DOHH2 (cell line): ENCODE measurements at regions not wholly inside any gene's neighbourhood (a gene's known extent, or its start where the extent isn't known, plus 50 kb on each side); places are given as distances from the start of the nearest gene placed in this dataset.

ENCODE experiments used
- H3F3A ChIP-seq: fragments of 200-600 bp; sonication (generic), shearing (Covaris generic); 2 replicates; pipeline ENCODE4 v1.6.0; 2016; ENCODE audit warnings: antibody characterized with exemption, mild to moderate bottlenecking; ENCODE audit not compliant: control insufficient read depth, insufficient read depth
- H3K27ac ChIP-seq: fragments of 200-600 bp; sonication (generic); 2 replicates; pipeline ENCODE4 v1.5.1; 2014; ENCODE audit warnings: low read depth, mild to moderate bottlenecking, low read length, moderate library complexity
- H3K27me3 ChIP-seq: fragments of 200-600 bp; sonication (generic); 2 replicates; pipeline ENCODE4 v1.6.1; 2014; ENCODE audit warnings: mild to moderate bottlenecking, low read length, mixed read lengths; ENCODE audit not compliant: control insufficient read depth
- H3K36me3 ChIP-seq: fragments of 200-600 bp; sonication (generic); 2 replicates; pipeline ENCODE4 v1.6.1; 2014; ENCODE audit warnings: mild to moderate bottlenecking, low read length, moderate library complexity, mixed read lengths; ENCODE audit not compliant: control insufficient read depth
- H3K4me1 ChIP-seq: fragments of 200-600 bp; sonication (generic); 2 replicates; pipeline ENCODE4 v1.6.1; 2014; ENCODE audit warnings: mild to moderate bottlenecking, low read length, mixed read lengths; ENCODE audit not compliant: control insufficient read depth
- H3K4me2 ChIP-seq: fragments of 200-600 bp; sonication (generic); 2 replicates; pipeline ENCODE4 v1.6.0; 2014; ENCODE audit warnings: mild to moderate bottlenecking, low read length, moderate library complexity
- H3K4me3 ChIP-seq: fragments of 200-600 bp; sonication (generic); 2 replicates; pipeline ENCODE4 v1.5.1; 2014; ENCODE audit warnings: mild to moderate bottlenecking, low read length, mixed read lengths
- H3K79me2 ChIP-seq: fragments of 200-600 bp; sonication (generic); 2 replicates; pipeline ENCODE4 v1.6.1; 2014; ENCODE audit warnings: mild to moderate bottlenecking, low read length, mixed read lengths; ENCODE audit not compliant: control insufficient read depth
- H3K9me2 ChIP-seq: fragments of 200-600 bp; sonication (generic); replicated peaks from 2 replicates; pipeline ENCODE4 v1.6.1; 2014; ENCODE audit warnings: mild to moderate bottlenecking, low read length, mixed read lengths; ENCODE audit not compliant: control insufficient read depth
- H3K9me3 ChIP-seq: fragments of 200-600 bp; sonication (generic); 2 replicates; pipeline ENCODE4 v1.6.1; 2014; ENCODE audit warnings: antibody characterized with exemption, low read length, mixed read lengths; ENCODE audit not compliant: control insufficient read depth, insufficient read depth
- H4K20me1 ChIP-seq: fragments of 200-600 bp; sonication (generic); 2 replicates; pipeline ENCODE4 v1.6.0; 2014; ENCODE audit warnings: low read depth, mild to moderate bottlenecking, antibody characterized with exemption, low read length, moderate library complexity; ENCODE audit not compliant: control insufficient read depth, insufficient read depth
- EZH2phosphoT487 ChIP-seq: fragments of 200-600 bp; sonication (generic); IDR thresholded peaks from 2 replicates; pipeline ENCODE4 v1.6.1; 2017; ENCODE audit warnings: borderline replicate concordance, mild to moderate bottlenecking, antibody characterized with exemption, low read length, moderate library complexity, mixed read lengths
- TF ChIP-seq, protein P1 (sequence below): fragments of 200-600 bp; sonication (generic); IDR thresholded peaks from one replicate; pipeline ENCODE4 v1.5.1; 2014; ENCODE audit warnings: antibody characterized with exemption, mild to moderate bottlenecking, low read depth, low read length; ENCODE audit not compliant: poor library complexity, severe bottlenecking

DNA sequence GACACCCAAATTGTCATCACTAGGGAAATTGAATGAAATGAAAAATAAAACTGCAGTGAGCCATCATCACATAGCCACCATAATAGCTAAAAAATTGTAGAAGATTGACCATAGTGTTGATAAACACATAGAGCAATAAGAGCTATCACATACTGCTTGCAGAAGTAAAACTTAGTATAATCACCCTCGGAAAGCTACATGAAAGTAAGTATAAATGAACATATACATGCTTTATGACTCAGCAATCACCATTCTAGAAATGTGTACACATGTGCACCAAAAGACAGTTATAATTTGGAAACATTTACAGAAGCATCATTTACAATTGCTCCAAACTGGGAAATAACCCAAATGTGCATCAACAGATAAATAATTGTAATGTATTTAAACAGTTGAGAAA, 153.1 kb upstream of the LRRC7 start:
- no peaks in the 10 kb centered on the region for H3K36me3 ChIP-seq
- H3K4me2 ChIP-seq: no peak overlapping the region
- no peak overlapping the region for H3K4me3 ChIP-seq
- TF ChIP-seq, protein P1, sequence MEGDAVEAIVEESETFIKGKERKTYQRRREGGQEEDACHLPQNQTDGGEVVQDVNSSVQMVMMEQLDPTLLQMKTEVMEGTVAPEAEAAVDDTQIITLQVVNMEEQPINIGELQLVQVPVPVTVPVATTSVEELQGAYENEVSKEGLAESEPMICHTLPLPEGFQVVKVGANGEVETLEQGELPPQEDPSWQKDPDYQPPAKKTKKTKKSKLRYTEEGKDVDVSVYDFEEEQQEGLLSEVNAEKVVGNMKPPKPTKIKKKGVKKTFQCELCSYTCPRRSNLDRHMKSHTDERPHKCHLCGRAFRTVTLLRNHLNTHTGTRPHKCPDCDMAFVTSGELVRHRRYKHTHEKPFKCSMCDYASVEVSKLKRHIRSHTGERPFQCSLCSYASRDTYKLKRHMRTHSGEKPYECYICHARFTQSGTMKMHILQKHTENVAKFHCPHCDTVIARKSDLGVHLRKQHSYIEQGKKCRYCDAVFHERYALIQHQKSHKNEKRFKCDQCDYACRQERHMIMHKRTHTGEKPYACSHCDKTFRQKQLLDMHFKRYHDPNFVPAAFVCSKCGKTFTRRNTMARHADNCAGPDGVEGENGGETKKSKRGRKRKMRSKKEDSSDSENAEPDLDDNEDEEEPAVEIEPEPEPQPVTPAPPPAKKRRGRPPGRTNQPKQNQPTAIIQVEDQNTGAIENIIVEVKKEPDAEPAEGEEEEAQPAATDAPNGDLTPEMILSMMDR: no peak
- no peak for TF ChIP-seq EZH2phosphoT487
- no peak overlapping the region for H3K27ac ChIP-seq
- no peaks in the 10 kb centered on the region for H4K20me1 ChIP-seq
- H3K9me3 ChIP-seq: no peaks in the 10 kb centered on the region
- no peaks in the 10 kb centered on the region for H3K79me2 ChIP-seq
- H3K9me2 ChIP-seq: no peaks in the 10 kb centered on the region
- no peaks in the 10 kb centered on the region for H3K4me1 ChIP-seq
- H3F3A ChIP-seq: no peaks in the 10 kb centered on the region
- H3K27me3 ChIP-seq: no peaks in the 10 kb centered on the region

DNA sequence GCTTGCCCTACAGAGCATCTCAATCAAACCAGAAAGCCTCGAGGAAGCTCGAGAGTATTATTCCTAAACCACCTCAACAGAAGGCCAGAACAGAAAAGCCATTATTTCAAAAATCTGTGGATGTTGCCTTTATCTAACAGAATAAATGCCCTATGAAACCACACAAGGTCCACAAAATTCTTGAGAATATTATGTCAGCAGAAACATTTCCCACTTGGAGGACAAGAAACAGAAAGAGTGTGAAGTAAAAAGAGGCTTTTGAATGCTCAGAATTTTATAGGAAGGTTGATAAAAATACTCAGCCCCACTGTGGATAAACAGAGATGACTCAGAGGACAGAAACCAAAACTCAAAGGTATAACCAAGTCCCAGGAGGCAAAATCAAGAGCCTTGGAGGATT, 146.4 kb upstream of the LRRC7 start:
- H3K9me3 ChIP-seq: no peaks in the 10 kb centered on the region
- H3K79me2 ChIP-seq: no peaks in the 10 kb centered on the region
- H3K27ac ChIP-seq: no peak overlapping the region
- no peaks in the 10 kb centered on the region for H4K20me1 ChIP-seq
- no peak for TF ChIP-seq EZH2phosphoT487
- TF ChIP-seq, protein P1: no peak
- no peak overlapping the region for H3K4me2 ChIP-seq
- no peaks in the 10 kb centered on the region for H3K27me3 ChIP-seq
- H3K36me3 ChIP-seq: no peaks in the 10 kb centered on the region
- H3F3A ChIP-seq: no peaks in the 10 kb centered on the region
- no peaks in the 10 kb centered on the region for H3K9me2 ChIP-seq
- H3K4me3 ChIP-seq: no peak overlapping the region
- no peaks in the 10 kb centered on the region for H3K4me1 ChIP-seq

DNA sequence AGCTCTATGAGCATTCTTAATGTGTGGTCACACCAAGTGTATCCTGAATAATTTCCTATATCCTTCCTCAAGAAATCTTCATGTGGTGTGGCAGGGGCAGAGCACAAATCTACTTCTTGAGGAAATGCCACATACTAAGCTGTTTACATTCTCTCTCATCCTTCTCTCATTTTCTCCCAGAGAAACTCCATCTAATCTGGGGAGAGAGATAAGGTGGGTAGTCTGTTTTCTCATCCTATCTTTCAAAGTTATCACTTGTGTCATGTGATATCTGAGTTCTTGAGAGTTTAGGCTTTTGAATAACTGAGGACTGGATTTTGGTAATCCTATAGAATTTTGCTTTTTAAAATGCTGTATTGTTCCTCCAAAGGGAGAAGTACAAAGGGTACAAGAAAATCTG, 141.9 kb upstream of the LRRC7 start:
- H3K4me1 ChIP-seq: no peaks in the 10 kb centered on the region
- H3K79me2 ChIP-seq: no peaks in the 10 kb centered on the region
- H3K9me3 ChIP-seq: no peaks in the 10 kb centered on the region
- H3K9me2 ChIP-seq: no peaks in the 10 kb centered on the region
- H3K27me3 ChIP-seq: no peaks in the 10 kb centered on the region
- no peak overlapping the region for H3K4me3 ChIP-seq
- H3K27ac ChIP-seq: no peak overlapping the region
- TF ChIP-seq, protein P1: no peak
- no peak for TF ChIP-seq EZH2phosphoT487
- no peaks in the 10 kb centered on the region for H3K36me3 ChIP-seq
- no peaks in the 10 kb centered on the region for H4K20me1 ChIP-seq
- H3K4me2 ChIP-seq: no peak overlapping the region
- no peaks in the 10 kb centered on the region for H3F3A ChIP-seq

DNA sequence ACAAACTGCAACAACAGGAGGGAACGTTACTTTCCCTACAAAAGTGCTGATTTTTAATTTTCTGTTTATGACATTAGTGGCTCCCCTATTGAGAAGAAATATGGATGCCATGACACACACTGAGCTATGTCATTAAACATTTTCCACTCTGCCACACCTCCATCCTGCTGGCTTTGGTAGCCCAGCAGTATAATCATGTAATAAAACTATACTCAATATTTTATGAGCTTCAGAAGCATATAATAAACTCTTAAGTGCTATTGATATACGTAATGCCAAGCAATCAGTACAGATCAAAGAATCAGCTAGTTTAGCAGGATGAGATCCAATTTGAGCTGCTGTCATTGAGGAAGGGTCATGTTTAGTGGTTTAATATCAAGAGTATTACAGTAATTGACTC, 141.3 kb upstream of the LRRC7 start:
- H3K27ac ChIP-seq: no peak overlapping the region
- no peaks in the 10 kb centered on the region for H3K79me2 ChIP-seq
- H3K27me3 ChIP-seq: no peaks in the 10 kb centered on the region
- no peaks in the 10 kb centered on the region for H3K4me1 ChIP-seq
- H3K9me2 ChIP-seq: no peaks in the 10 kb centered on the region
- no peak overlapping the region for H3K4me2 ChIP-seq
- no peaks in the 10 kb centered on the region for H3K9me3 ChIP-seq
- no peaks in the 10 kb centered on the region for H3K36me3 ChIP-seq
- no peak overlapping the region for H3K4me3 ChIP-seq
- no peaks in the 10 kb centered on the region for H3F3A ChIP-seq
- TF ChIP-seq, protein P1: no peak
- no peak for TF ChIP-seq EZH2phosphoT487
- no peaks in the 10 kb centered on the region for H4K20me1 ChIP-seq
